Nephron progenitor cell (in vitro differentiated cells): ENCODE measurements at regions not wholly inside any gene's neighbourhood (a gene's known extent, or its start where the extent isn't known, plus 50 kb on each side); places are given as distances from the start of the nearest gene placed in this dataset.

ENCODE experiments used
- DNase-seq: peaks from one replicate; pipeline ENCODE4 v3.0.0; 2021
- H3K27ac Mint-ChIP-seq: 2 replicates; pipeline ENCODE4 v1.8.0; 2021; ENCODE audit warnings: mild to moderate bottlenecking, moderate library complexity, mixed read lengths
- H3K27me3 Mint-ChIP-seq: 2 replicates; pipeline ENCODE4 v1.8.0; 2021; ENCODE audit warnings: mild to moderate bottlenecking, low read depth, mixed read lengths; ENCODE audit not compliant: poor library complexity
- H3K36me3 Mint-ChIP-seq: 2 replicates; pipeline ENCODE4 v1.8.0; 2021; ENCODE audit warnings: low read depth, mixed read lengths
- H3K4me1 Mint-ChIP-seq: 2 replicates; pipeline ENCODE4 v1.8.0; 2021; ENCODE audit warnings: mixed read lengths
- H3K4me3 Mint-ChIP-seq: 2 replicates; pipeline ENCODE4 v1.8.0; 2021; ENCODE audit warnings: mild to moderate bottlenecking, moderate library complexity, mixed read lengths
- H3K9me3 Mint-ChIP-seq: 2 replicates; pipeline ENCODE4 v1.8.0; 2021; ENCODE audit warnings: mild to moderate bottlenecking, moderate library complexity, mixed read lengths
- TF ChIP-seq, protein P1 (sequence below): fragments of 200-600 bp; sonication (generic); IDR thresholded peaks from 2 replicates; pipeline ENCODE4 v1.5.0; 2021; ENCODE audit warnings: antibody characterized with exemption

DNA sequence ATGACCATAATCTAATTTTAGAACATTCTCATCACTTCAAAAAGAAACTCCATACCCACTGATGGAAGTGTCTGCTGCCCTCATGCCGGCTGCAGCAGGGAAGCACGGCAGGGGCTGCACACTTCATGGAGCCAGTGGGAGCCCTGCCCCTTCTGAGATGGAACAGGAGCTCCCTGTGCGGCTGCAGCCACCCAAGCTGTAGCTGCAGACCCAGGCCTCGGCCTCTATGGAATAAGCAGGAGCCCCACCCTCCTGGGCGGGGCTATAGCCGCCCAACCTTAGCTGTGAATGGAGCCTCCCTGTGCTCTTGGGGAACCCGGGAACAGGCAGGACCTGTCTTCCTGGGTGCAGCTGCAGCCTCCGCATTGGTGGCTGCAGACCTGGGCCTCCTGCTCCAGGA lies 128.5 kb downstream of the NUDT12 start:
- peaks cover 21% of the 10 kb centered on the region for H3K9me3 Mint-ChIP-seq
- H3K27me3 Mint-ChIP-seq: no peaks in the 10 kb centered on the region
- no peak overlapping the region for H3K4me3 Mint-ChIP-seq
- no peak for DNase-seq
- no peak overlapping the region for H3K27ac Mint-ChIP-seq
- H3K36me3 Mint-ChIP-seq: no peaks in the 10 kb centered on the region
- TF ChIP-seq, protein P1, sequence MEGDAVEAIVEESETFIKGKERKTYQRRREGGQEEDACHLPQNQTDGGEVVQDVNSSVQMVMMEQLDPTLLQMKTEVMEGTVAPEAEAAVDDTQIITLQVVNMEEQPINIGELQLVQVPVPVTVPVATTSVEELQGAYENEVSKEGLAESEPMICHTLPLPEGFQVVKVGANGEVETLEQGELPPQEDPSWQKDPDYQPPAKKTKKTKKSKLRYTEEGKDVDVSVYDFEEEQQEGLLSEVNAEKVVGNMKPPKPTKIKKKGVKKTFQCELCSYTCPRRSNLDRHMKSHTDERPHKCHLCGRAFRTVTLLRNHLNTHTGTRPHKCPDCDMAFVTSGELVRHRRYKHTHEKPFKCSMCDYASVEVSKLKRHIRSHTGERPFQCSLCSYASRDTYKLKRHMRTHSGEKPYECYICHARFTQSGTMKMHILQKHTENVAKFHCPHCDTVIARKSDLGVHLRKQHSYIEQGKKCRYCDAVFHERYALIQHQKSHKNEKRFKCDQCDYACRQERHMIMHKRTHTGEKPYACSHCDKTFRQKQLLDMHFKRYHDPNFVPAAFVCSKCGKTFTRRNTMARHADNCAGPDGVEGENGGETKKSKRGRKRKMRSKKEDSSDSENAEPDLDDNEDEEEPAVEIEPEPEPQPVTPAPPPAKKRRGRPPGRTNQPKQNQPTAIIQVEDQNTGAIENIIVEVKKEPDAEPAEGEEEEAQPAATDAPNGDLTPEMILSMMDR: no peak
- H3K4me1 Mint-ChIP-seq: no peaks in the 10 kb centered on the region

DNA sequence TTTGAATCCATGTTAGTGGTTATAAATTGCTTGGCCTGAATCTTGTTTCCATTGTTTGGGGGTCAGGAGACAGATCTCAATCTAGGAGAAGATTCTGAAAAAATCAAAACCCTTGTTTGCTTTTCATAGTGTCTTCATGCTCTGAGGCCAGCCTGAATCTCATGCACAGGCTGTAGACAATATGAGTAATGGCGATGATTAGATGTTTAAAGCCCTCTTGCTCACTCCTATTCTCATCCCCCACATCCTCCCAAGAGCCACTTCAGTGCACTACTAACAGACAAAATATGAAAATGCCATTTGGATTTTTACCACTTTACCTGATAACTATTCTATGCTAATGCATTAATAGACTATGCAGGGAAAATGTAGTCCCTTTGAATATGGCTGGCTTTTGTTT lies 129.4 kb downstream of the NUDT12 start:
- Mint-ChIP-seq H3K36me3 (no peaks in the 10 kb centered on the region), H3K9me3 (peaks cover 13% of the 10 kb centered on the region), H3K4me3 (no peak overlapping the region), H3K27ac (no peak overlapping the region), H3K4me1 (no peaks in the 10 kb centered on the region), H3K27me3 (no peaks in the 10 kb centered on the region)
- TF ChIP-seq, protein P1: no peak
- no peak for DNase-seq

DNA sequence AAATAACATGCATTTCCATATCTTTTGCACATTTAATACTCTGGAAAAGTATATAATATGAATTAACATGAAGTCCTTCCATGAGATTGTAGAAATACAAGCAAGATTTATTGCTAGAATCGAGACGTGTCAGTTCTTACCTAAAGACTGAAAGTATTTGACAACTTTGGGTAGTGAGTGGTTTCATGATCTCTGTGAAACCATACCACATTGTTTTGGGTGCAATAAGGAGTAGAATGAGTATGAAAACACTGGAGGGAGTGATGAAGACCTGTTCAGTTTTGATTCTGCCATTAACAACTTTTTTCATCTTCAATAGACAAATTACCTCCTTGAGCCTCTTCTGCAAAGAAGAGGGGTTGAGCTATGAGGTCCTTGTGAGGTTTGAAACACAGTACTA lies 133.7 kb downstream of the NUDT12 start:
- Mint-ChIP-seq H3K4me3 (no peak overlapping the region), H3K27me3 (no peaks in the 10 kb centered on the region), H3K4me1 (peaks cover under 1% of the 10 kb centered on the region), H3K36me3 (no peaks in the 10 kb centered on the region), H3K9me3 (no peaks in the 10 kb centered on the region), H3K27ac (no peak overlapping the region)
- TF ChIP-seq, protein P1: no peak
- no peak for DNase-seq

DNA sequence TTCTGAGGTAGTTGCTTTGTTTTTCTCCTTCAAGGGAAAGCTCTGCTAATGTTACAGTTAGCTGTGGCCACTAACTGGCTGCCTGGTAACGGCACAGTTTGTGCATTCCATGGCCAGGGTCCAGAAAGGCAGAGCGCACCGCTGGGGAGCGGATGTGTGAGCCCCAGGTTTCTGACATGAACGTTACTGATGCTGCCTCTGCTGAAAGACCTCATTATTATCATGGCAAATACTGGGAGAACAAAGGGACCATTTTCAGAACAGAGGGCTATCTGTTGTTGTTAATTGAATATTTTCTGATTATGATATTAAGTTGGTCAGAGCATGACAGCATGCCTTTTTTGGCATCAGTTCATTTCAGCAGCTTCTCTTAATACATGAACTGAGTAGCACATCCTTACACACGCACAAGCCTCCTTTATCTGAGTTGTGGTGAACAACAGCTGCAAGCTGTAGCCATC lies 134.1 kb downstream of the NUDT12 start:
- DNase-seq: no peak
- TF ChIP-seq, protein P1: no peak
- Mint-ChIP-seq H3K4me1 (peaks cover 6% of the 10 kb centered on the region), H3K27ac (no peak overlapping the region), H3K9me3 (no peaks in the 10 kb centered on the region), H3K4me3 (no peak overlapping the region), H3K36me3 (no peaks in the 10 kb centered on the region), H3K27me3 (no peaks in the 10 kb centered on the region)

DNA sequence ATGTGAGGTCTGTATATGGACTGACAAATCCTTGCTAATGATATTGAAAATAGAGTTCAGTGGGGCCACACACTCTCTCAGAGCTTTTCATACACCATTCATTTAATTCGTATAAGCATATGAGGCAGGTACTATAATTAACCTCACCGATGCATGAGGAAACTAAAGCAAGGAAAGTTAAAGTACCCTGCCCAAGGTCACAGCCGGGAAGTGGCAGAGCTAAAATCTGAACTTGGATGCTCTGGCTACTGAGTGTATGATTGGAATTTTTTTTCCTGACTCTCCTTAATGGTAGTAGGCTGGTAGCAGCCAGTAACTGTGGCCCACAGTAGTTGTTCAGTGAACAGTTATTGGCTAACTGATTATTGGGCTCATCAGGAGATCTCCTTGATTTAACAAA lies 135.3 kb downstream of the NUDT12 start:
- no peak overlapping the region for H3K4me3 Mint-ChIP-seq
- no peaks in the 10 kb centered on the region for H3K9me3 Mint-ChIP-seq
- no peak for DNase-seq
- H3K27ac Mint-ChIP-seq: no peak overlapping the region
- H3K4me1 Mint-ChIP-seq: peaks cover 7% of the 10 kb centered on the region
- TF ChIP-seq, protein P1: no peak
- H3K27me3 Mint-ChIP-seq: no peaks in the 10 kb centered on the region
- H3K36me3 Mint-ChIP-seq: no peaks in the 10 kb centered on the region

DNA sequence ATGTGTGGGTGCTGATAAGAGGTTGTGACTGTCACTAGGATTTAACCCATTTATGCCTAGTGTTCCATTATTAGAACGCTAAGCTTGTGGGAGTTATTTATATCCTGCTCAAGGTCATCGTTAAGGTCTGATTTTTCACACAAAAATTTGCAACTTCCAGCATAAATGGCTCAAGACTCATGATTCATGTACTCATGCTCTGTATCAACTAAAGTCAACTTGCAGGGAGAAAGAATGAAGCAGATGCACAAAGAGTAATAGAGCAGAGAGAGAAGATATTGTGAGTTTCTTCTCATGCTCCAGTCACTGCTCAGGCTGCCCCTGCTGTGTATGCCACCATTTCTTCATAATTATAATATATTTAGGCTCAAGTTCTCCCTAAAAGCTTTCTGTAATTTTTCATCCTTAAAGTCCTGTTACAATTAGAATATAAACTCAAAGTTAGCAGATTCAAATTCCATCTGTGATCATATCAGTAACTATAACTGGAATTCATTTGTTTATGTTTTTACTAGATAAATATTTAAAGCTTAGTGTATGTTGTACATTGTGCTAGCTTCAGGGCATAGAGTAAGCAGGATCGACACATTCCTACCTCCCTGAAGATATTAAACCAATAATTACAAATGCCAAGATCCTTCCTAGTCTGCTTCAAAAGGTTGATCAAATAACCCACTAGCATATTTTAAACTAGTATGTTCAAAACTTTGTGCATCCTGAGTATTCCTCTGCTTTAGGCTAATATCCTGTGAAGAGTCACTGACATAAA lies 136.7 kb downstream of the NUDT12 start:
- no peak overlapping the region for H3K27ac Mint-ChIP-seq
- H3K27me3 Mint-ChIP-seq: no peaks in the 10 kb centered on the region
- no peaks in the 10 kb centered on the region for H3K9me3 Mint-ChIP-seq
- TF ChIP-seq, protein P1: no peak
- peaks cover 7% of the 10 kb centered on the region for H3K4me1 Mint-ChIP-seq
- no peaks in the 10 kb centered on the region for H3K36me3 Mint-ChIP-seq
- DNase-seq: no peak
- H3K4me3 Mint-ChIP-seq: no peak overlapping the region
